DOHH2 (cell line): ENCODE measurements at regions not wholly inside any gene's neighbourhood (a gene's known extent, or its start where the extent isn't known, plus 50 kb on each side); places are given as distances from the start of the nearest gene placed in this dataset.

Source experiments
- EZH2phosphoT487 ChIP-seq: fragments of 200-600 bp; sonication (generic); IDR thresholded peaks from 2 replicates; pipeline ENCODE4 v1.6.1; 2017; ENCODE audit warnings: borderline replicate concordance, mild to moderate bottlenecking, antibody characterized with exemption, low read length, moderate library complexity, mixed read lengths
- TF ChIP-seq, protein P1 (sequence below): fragments of 200-600 bp; sonication (generic); IDR thresholded peaks from one replicate; pipeline ENCODE4 v1.5.1; 2014; ENCODE audit warnings: antibody characterized with exemption, mild to moderate bottlenecking, low read depth, low read length; ENCODE audit not compliant: poor library complexity, severe bottlenecking

DNA sequence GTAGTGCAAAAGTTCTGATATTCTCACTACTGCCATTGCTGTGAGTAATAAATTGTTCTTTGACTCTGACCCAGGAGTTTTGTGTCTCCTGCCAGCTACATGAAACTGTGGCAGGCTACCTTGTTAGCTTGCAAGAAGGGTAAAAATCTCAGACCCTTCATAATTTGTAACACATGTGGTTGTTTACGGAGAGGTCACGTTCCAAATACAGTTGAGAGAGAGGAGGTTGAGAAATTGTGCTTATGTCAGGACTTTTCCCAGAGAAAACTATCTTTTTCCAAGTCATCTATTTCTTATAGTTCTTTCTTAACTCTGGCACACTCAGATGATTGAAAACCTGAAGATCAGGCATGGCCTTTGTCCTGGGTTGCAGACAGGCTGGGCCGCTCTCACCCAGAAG is 114.4 kb upstream of the SVIL start:
- TF ChIP-seq, protein P1, sequence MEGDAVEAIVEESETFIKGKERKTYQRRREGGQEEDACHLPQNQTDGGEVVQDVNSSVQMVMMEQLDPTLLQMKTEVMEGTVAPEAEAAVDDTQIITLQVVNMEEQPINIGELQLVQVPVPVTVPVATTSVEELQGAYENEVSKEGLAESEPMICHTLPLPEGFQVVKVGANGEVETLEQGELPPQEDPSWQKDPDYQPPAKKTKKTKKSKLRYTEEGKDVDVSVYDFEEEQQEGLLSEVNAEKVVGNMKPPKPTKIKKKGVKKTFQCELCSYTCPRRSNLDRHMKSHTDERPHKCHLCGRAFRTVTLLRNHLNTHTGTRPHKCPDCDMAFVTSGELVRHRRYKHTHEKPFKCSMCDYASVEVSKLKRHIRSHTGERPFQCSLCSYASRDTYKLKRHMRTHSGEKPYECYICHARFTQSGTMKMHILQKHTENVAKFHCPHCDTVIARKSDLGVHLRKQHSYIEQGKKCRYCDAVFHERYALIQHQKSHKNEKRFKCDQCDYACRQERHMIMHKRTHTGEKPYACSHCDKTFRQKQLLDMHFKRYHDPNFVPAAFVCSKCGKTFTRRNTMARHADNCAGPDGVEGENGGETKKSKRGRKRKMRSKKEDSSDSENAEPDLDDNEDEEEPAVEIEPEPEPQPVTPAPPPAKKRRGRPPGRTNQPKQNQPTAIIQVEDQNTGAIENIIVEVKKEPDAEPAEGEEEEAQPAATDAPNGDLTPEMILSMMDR: no peak
- TF ChIP-seq EZH2phosphoT487: no peak
